ENCODE measurements at regions not wholly inside any gene's neighbourhood (a gene's known extent, or its start where the extent isn't known, plus 50 kb on each side); places are given as distances from the start of the nearest gene placed in this dataset.

GRCh38 chr12:111251787-111252186 is 117.1 kb downstream of the PHETA1 start:
- H3K36me3 ChIP-seq: no peaks in the 10 kb centered on the region
- TF ChIP-seq EP300 (IDR thresholded peaks at IDR 0.05): no peak
- TF ChIP-seq POLR2AphosphoS5 (IDR thresholded peaks at IDR 0.05): no peak
- TF ChIP-seq POLR2A (IDR thresholded peaks at IDR 0.05): no peak
- no peak for TF ChIP-seq CTCF (IDR thresholded peaks at IDR 0.05)
- DNase-seq (ENCODE audit: low spot score in 2 of 2): no peak
- H3K27ac ChIP-seq: no peak overlapping the region
- H3K27me3 ChIP-seq: peaks cover 82% of the 10 kb centered on the region
- H3K9me3 ChIP-seq: no peaks in the 10 kb centered on the region
- H3K4me1 ChIP-seq: no peaks in the 10 kb centered on the region
- H3K4me3 ChIP-seq: no peak overlapping the region
- 89% methylated on average over 7 of the region's 7 CpGs for WGBS

GRCh38 chr12:111251058-111251730 is 117.7 kb downstream of the PHETA1 start:
- DNase-seq (ENCODE audit: low spot score in 2 of 2): no peak
- Histone ChIP-seq H3K27ac (no peak overlapping the region), H3K4me1 (no peaks in the 10 kb centered on the region), H3K9me3 (no peaks in the 10 kb centered on the region), H3K36me3 (no peaks in the 10 kb centered on the region), H3K4me3 (no peak overlapping the region), H3K27me3 (peaks cover 80% of the 10 kb centered on the region)
- 70% methylated on average over 14 of the region's 14 CpGs for WGBS
- TF ChIP-seq POLR2AphosphoS5 (IDR thresholded peaks at IDR 0.05) (no peak), CTCF (IDR thresholded peaks at IDR 0.05) (no peak), EP300 (IDR thresholded peaks at IDR 0.05) (no peak), POLR2A (IDR thresholded peaks at IDR 0.05) (no peak)

GRCh38 chr12:111250251-111250881 is 118.5 kb downstream of the PHETA1 start:
- Histone ChIP-seq H3K36me3 (no peaks in the 10 kb centered on the region), H3K27me3 (peaks cover 74% of the 10 kb centered on the region), H3K4me3 (no peak overlapping the region), H3K9me3 (no peaks in the 10 kb centered on the region), H3K4me1 (no peaks in the 10 kb centered on the region), H3K27ac (no peak overlapping the region)
- TF ChIP-seq EP300 (IDR thresholded peaks at IDR 0.05) (no peak), POLR2AphosphoS5 (IDR thresholded peaks at IDR 0.05) (no peak), CTCF (IDR thresholded peaks at IDR 0.05) (no peak), POLR2A (IDR thresholded peaks at IDR 0.05) (no peak)
- WGBS: 67% methylated on average over 11 of the region's 11 CpGs
- DNase-seq (ENCODE audit: low spot score in 2 of 2): no peak

GRCh38 chr12:111249757-111250156 is 119.1 kb downstream of the PHETA1 start:
- H3K27ac ChIP-seq: no peak overlapping the region
- no peak for TF ChIP-seq EP300 (IDR thresholded peaks at IDR 0.05)
- no peak for TF ChIP-seq CTCF (IDR thresholded peaks at IDR 0.05)
- TF ChIP-seq POLR2AphosphoS5 (IDR thresholded peaks at IDR 0.05): no peak
- TF ChIP-seq POLR2A (IDR thresholded peaks at IDR 0.05): no peak
- H3K36me3 ChIP-seq: no peaks in the 10 kb centered on the region
- H3K4me1 ChIP-seq: no peaks in the 10 kb centered on the region
- H3K4me3 ChIP-seq: no peak overlapping the region
- DNase-seq (ENCODE audit: low spot score in 2 of 2): no peak
- peaks cover 68% of the 10 kb centered on the region for H3K27me3 ChIP-seq
- H3K9me3 ChIP-seq: no peaks in the 10 kb centered on the region
- WGBS: 76% methylated on average over 6 of the region's 6 CpGs

- H3K27me3 ChIP-seq: peaks cover 62% of the 10 kb centered on the region
- TF ChIP-seq POLR2A (IDR thresholded peaks at IDR 0.05) (no peak), EP300 (IDR thresholded peaks at IDR 0.05) (no peak), CTCF (IDR thresholded peaks at IDR 0.05) (no peak), POLR2AphosphoS5 (IDR thresholded peaks at IDR 0.05) (no peak)
- no peak for DNase-seq (ENCODE audit: low spot score in 2 of 2)
These were observed 119.9 kb downstream of the PHETA1 start for GRCh38 chr12:111249018-111249370.

More at GRCh38 chr12:111249018-111249370, 119.9 kb downstream of the PHETA1 start:
- no peaks in the 10 kb centered on the region for H3K4me1 ChIP-seq
- no peak overlapping the region for H3K4me3 ChIP-seq
- no peak overlapping the region for H3K27ac ChIP-seq
- H3K9me3 ChIP-seq: no peaks in the 10 kb centered on the region
- WGBS: 44% methylated on average over 10 of the region's 10 CpGs
- no peaks in the 10 kb centered on the region for H3K36me3 ChIP-seq
